ENCODE measurements at regions not wholly inside any gene's neighbourhood (a gene's known extent, or its start where the extent isn't known, plus 50 kb on each side); places are given as distances from the start of the nearest gene placed in this dataset.

DNA sequence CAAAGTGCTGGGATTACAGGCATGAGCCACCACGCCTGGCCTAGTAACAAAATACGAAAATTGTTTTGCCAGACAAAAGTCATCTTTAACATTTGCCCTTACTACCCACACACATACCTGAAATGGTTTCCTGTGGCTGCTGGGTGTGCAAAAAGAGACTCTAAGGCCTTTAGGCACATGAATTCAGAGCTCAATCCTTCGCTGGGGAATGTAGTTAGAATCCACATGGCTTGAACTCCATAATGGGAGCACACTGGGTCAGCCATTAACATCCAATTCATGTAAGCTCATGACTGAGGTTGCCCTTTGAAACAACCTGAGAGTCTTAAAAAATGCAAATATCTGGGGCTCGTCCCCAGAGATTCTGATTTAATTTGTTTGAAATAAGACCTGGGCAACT is 87.8 kb downstream of the HPGD start:
- Mint-ChIP-seq H3K27ac (no peak overlapping the region), H3K27me3 (ENCODE audit: insufficient read depth) (no peaks in the 10 kb centered on the region), H3K4me1 (ENCODE audit: low read depth) (no peaks in the 10 kb centered on the region), H3K4me3 (no peak overlapping the region), H3K9me3 (peaks cover 9% of the 10 kb centered on the region), H3K36me3 (ENCODE audit: low read depth) (no peaks in the 10 kb centered on the region)
- DNase-seq, result no peak
- TF ChIP-seq, protein P1, sequence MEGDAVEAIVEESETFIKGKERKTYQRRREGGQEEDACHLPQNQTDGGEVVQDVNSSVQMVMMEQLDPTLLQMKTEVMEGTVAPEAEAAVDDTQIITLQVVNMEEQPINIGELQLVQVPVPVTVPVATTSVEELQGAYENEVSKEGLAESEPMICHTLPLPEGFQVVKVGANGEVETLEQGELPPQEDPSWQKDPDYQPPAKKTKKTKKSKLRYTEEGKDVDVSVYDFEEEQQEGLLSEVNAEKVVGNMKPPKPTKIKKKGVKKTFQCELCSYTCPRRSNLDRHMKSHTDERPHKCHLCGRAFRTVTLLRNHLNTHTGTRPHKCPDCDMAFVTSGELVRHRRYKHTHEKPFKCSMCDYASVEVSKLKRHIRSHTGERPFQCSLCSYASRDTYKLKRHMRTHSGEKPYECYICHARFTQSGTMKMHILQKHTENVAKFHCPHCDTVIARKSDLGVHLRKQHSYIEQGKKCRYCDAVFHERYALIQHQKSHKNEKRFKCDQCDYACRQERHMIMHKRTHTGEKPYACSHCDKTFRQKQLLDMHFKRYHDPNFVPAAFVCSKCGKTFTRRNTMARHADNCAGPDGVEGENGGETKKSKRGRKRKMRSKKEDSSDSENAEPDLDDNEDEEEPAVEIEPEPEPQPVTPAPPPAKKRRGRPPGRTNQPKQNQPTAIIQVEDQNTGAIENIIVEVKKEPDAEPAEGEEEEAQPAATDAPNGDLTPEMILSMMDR (IDR thresholded peaks at IDR 0.05), result no peak

DNA sequence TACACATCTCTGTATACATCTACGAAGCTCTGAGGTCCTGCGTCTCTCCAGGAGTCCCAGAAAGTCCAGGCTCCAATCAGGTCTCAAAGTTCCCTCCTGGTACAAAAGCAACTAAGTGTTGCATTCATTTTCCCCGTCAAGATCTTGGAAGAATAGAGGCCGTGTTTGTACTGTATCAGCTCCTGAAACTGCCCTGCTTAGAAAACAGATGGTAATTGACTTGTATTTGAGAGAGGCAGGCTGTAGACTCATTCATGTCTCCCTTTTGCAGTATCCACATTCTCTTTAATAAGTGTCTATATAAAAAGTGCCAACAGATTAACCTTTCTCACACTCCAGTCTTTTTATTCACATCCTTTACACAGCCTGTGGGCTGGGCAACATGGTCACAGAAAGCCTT is 91.7 kb downstream of the HPGD start:
- Mint-ChIP-seq H3K27me3 (ENCODE audit: insufficient read depth) (no peaks in the 10 kb centered on the region), H3K9me3 (peaks cover 17% of the 10 kb centered on the region), H3K36me3 (ENCODE audit: low read depth) (no peaks in the 10 kb centered on the region), H3K27ac (no peak overlapping the region), H3K4me1 (ENCODE audit: low read depth) (no peaks in the 10 kb centered on the region), H3K4me3 (no peak overlapping the region)
- no peak for DNase-seq
- TF ChIP-seq, protein P1 (IDR thresholded peaks at IDR 0.05), result no peak

DNA sequence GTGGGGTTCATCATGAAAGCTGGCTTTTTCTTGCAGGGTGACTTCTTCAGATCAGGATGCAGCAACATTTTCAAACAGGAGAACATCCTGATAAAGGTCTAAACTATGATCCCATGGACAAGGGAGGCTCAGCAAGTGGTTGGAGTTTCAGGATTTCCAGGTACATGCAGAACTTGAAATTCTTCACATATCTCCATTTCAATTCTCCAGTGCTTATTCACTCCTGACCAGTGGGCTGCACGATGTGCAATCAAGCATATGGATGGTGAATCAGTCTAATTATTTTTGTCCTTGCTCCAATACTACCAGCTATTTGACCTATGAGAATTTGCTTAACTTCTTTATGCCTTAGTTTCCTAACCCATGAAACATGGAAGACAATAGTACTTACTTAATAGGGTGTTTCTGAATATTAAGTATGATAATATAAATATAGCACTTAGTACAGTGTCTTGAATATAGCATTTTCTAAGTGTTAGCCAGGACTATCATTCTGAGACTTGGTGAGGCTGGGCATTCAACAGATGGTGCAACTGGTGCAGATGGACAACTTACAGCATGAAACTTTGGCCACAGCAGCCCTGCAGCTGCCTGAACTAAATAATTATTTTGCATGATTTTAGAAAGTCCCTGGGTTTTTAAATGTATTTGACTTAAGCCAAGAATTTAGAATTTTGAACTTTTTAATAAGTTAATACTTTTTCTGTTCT is 92.4 kb downstream of the HPGD start:
- Mint-ChIP-seq H3K27me3 (ENCODE audit: insufficient read depth) (no peaks in the 10 kb centered on the region), H3K4me1 (ENCODE audit: low read depth) (no peaks in the 10 kb centered on the region), H3K27ac (no peak overlapping the region), H3K4me3 (no peak overlapping the region), H3K9me3 (peaks cover 17% of the 10 kb centered on the region), H3K36me3 (ENCODE audit: low read depth) (no peaks in the 10 kb centered on the region)
- TF ChIP-seq, protein P1 (IDR thresholded peaks at IDR 0.05), result no peak
- no peak for DNase-seq

DNA sequence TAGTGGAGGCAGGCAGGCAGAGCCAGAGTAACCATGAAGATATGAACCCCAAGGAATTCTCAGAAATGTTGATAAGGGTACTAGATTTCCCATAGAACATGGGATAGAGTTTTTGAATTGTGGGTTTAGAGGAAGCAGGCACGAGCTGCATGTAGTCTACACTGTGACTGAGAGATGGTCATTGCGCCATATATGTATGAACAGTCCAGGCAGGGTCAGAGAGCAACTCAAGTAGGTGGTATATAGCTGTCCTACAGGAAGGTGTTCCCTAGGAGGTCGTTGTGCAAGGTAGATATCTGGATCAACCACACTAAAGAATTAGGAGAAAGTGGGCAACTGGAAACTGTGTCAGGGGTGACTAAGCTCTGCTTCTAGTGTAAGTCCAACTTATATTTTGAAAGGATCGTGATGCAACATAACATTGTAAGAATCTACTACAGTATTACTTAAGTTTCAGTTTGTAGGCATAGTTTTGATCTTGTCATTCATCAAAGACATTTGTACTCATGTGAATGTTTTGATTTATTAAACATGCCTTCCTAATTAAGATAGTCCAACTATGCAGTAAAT is 94.6 kb downstream of the HPGD start:
- no peak overlapping the region for H3K27ac Mint-ChIP-seq
- no peaks in the 10 kb centered on the region for H3K27me3 Mint-ChIP-seq (ENCODE audit: insufficient read depth)
- no peak overlapping the region for H3K4me3 Mint-ChIP-seq
- H3K4me1 Mint-ChIP-seq (ENCODE audit: low read depth), result no peaks in the 10 kb centered on the region
- DNase-seq, result no peak
- peaks cover 12% of the 10 kb centered on the region for H3K9me3 Mint-ChIP-seq
- TF ChIP-seq, protein P1 (IDR thresholded peaks at IDR 0.05), result no peak
- H3K36me3 Mint-ChIP-seq (ENCODE audit: low read depth), result no peaks in the 10 kb centered on the region

DNA sequence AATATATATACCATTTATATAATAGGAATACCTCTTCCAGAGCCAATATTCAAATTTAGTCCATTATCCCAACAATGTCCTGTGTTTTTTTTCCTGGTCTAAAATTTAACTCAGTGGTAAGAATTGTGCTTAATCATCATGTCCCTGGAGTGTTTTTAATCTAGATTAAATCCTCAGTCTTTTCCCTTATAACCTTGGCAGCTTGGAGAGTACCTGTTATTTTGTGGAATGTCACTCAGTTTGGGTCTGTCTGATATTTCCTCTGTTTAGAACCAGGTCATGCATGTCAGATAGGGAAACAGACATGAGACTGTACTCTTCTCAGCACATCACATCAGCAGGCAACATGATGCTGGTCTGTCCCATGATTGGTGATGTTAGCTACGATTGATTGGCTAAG is 96.6 kb downstream of the HPGD start:
- H3K27ac Mint-ChIP-seq, result no peak overlapping the region
- no peaks in the 10 kb centered on the region for H3K27me3 Mint-ChIP-seq (ENCODE audit: insufficient read depth)
- TF ChIP-seq, protein P1 (IDR thresholded peaks at IDR 0.05), result no peak
- H3K4me1 Mint-ChIP-seq (ENCODE audit: low read depth), result no peaks in the 10 kb centered on the region
- no peak for DNase-seq
- H3K36me3 Mint-ChIP-seq (ENCODE audit: low read depth), result no peaks in the 10 kb centered on the region
- H3K9me3 Mint-ChIP-seq, result peaks cover 10% of the 10 kb centered on the region
- no peak overlapping the region for H3K4me3 Mint-ChIP-seq
